Liver (tissue), 8 donors: ENCODE measurements at regions not wholly inside any gene's neighbourhood (a gene's known extent, or its start where the extent isn't known, plus 50 kb on each side); places are given as distances from the start of the nearest gene placed in this dataset.
"Not testable (repeated sequence)": the region's sequence is repeated elsewhere in the genome, so short reads cannot be mapped to it uniquely, and the experiment has no call there.

Experiments used
- DNase-seq: peaks from one replicate; pipeline ENCODE4 v3.0.0-alpha.2; 2017; ENCODE audit warnings: low spot score
- H3K27ac ChIP-seq, 2 donors: one replicate each; pipeline ENCODE4 v1.7.0; 2013; ENCODE audit warnings: inconsistent platforms in 2 of 2, low read length in 2 of 2, control low read depth in 1 of 2, low read depth in 1 of 2, mild to moderate bottlenecking in 1 of 2
- H3K27me3 ChIP-seq, 4 donors: one replicate each; pipeline versions ENCODE4 v1.6.1 to v1.7.0; 2013; ENCODE audit warnings: low read length in 3 of 4, inconsistent platforms in 1 of 4, mild to moderate bottlenecking in 1 of 4, moderate library complexity in 1 of 4; ENCODE audit not compliant: control insufficient read depth in 4 of 4, insufficient read depth in 4 of 4
- H3K36me3 ChIP-seq, 4 donors: one replicate each; pipeline versions ENCODE4 v1.6.1 to v1.7.0; 2013; ENCODE audit warnings: low read length in 3 of 4, mild to moderate bottlenecking in 3 of 4, low read depth in 1 of 4, moderate library complexity in 1 of 4; ENCODE audit not compliant: control insufficient read depth in 4 of 4, insufficient read depth in 3 of 4
- H3K4me1 ChIP-seq, 4 donors: one replicate each; pipeline versions ENCODE4 v1.6.1 to v1.7.0; 2013; ENCODE audit warnings: low read length in 3 of 4, mild to moderate bottlenecking in 3 of 4, moderate library complexity in 1 of 4; ENCODE audit not compliant: control insufficient read depth in 4 of 4, insufficient read depth in 4 of 4
- H3K4me3 ChIP-seq, 3 donors: one replicate each; pipeline versions ENCODE4 v1.6.1 to v1.7.0; 2013; ENCODE audit warnings: low read length in 3 of 3, control low read depth in 1 of 3, low read depth in 1 of 3, mild to moderate bottlenecking in 1 of 3
- H3K9ac ChIP-seq, 2 donors: one replicate each; pipeline ENCODE4 v1.7.0; 2013; ENCODE audit warnings: low read length in 2 of 2, mild to moderate bottlenecking in 2 of 2, moderate library complexity in 2 of 2, control low read depth in 1 of 2, low read depth in 1 of 2
- H3K9me3 ChIP-seq, 4 donors: one replicate each; pipeline versions ENCODE4 v1.6.1 to v1.7.0; 2013; ENCODE audit warnings: low read length in 3 of 4; ENCODE audit not compliant: control insufficient read depth in 4 of 4
- FOXA1 ChIP-seq: IDR thresholded peaks from 2 replicates; pipeline ENCODE4 v1.6.1; 2016; ENCODE audit warnings: antibody characterized with exemption
- FOXA2 ChIP-seq: IDR thresholded peaks from 2 replicates; pipeline ENCODE4 v1.6.1; 2016; ENCODE audit warnings: antibody characterized with exemption
- GABPA ChIP-seq, 2 donors: IDR thresholded peaks in 1 of 2; conservative IDR thresholded peaks in 1 of 2; 2 replicates each; pipeline ENCODE4 v1.6.1; 2016; ENCODE audit warnings: antibody characterized with exemption in 2 of 2, mild to moderate bottlenecking in 1 of 2, moderate library complexity in 1 of 2
- HNF4A ChIP-seq, 2 donors: conservative IDR thresholded peaks; 2 replicates each; pipeline ENCODE4 v1.6.1; 2016; ENCODE audit warnings: antibody characterized with exemption in 2 of 2, mild to moderate bottlenecking in 2 of 2
- HNF4G ChIP-seq: IDR thresholded peaks from 2 replicates; pipeline ENCODE4 v1.6.1; 2016; ENCODE audit warnings: antibody characterized with exemption
- JUND ChIP-seq, 2 donors: IDR thresholded peaks; 2 replicates each; pipeline ENCODE4 v1.6.1; 2016; ENCODE audit warnings: antibody characterized with exemption in 2 of 2
- NR2F2 ChIP-seq: IDR thresholded peaks from 2 replicates; pipeline ENCODE4 v1.6.1; 2016; ENCODE audit warnings: antibody characterized with exemption
- RAD21 ChIP-seq, 2 donors: IDR thresholded peaks; 2 replicates each; pipeline ENCODE4 v1.6.1; 2016; ENCODE audit warnings: antibody characterized with exemption in 2 of 2, mild to moderate bottlenecking in 2 of 2
- RXRA ChIP-seq, 2 donors: IDR thresholded peaks; 2 replicates each; pipeline ENCODE4 v1.6.1; 2017 to 2018; ENCODE audit warnings: antibody characterized with exemption in 2 of 2, mild to moderate bottlenecking in 1 of 2
- SP1 ChIP-seq: IDR thresholded peaks from 2 replicates; pipeline ENCODE4 v1.6.1; 2018; ENCODE audit warnings: antibody characterized with exemption, mild to moderate bottlenecking
- TAF1 ChIP-seq: conservative IDR thresholded peaks from 2 replicates; pipeline ENCODE4 v1.6.1; 2016; ENCODE audit warnings: antibody characterized with exemption, mild to moderate bottlenecking
- YY1 ChIP-seq: IDR thresholded peaks from 2 replicates; pipeline ENCODE4 v1.6.1; 2016; ENCODE audit warnings: antibody characterized with exemption, mild to moderate bottlenecking
- WGBS: extraction: QIAGEN DNeasy Blood & Tissue Kit; methylation state at CpG from one replicate; pipeline ENCODE4 v1.1.7; 2013; 5-methylcytosine and 5-hydroxymethylcytosine counted together
- TF ChIP-seq, protein P1 (sequence below): IDR thresholded peaks from 2 replicates; pipeline ENCODE4 v1.6.1; 2016; ENCODE audit warnings: antibody characterized with exemption
- TF ChIP-seq, protein P2 (sequence below): IDR thresholded peaks from 2 replicates; pipeline ENCODE4 v1.6.1; 2016; ENCODE audit warnings: antibody characterized with exemption, mild to moderate bottlenecking
- TF ChIP-seq, protein P3 (sequence below): fragments of 150-350 bp; IDR thresholded peaks from 2 replicates; pipeline ENCODE4 v1.5.1; 2017; ENCODE audit warnings: improper control_type of control experiment, low read depth, low read length; ENCODE audit not compliant: missing input control
- TF ChIP-seq, protein P4 (sequence below): IDR thresholded peaks from 2 replicates; pipeline ENCODE4 v1.6.1; 2016; ENCODE audit warnings: antibody characterized with exemption
- TF ChIP-seq, protein P5 (sequence below): IDR thresholded peaks from 2 replicates; pipeline ENCODE4 v1.6.1; 2016; ENCODE audit warnings: antibody characterized with exemption
- donor health status: healthy.
- donor health status: healthy.
- donor health status: healthy.
- donor health status: healthy.
- donor health status: healthy.

DNA sequence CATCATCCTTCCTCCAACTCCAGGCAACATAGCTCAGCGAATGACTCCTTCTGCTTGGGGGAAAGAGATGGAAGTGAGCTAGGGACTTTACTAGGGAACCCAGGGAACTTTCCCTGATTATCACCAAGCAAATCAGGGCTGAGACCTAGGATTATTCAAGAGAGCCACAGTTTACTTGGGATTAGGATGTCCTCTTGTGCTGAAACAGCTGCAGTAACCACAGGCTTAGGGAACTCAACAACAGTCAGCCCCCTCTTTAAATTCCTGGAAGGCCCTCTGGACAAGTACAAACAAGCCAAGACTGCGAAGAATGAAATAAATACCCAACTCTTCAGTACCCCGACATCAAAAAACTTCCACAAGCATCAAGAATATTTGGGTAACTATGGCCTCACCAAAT is 700.9 kb downstream of the COL12A1 start:
- Histone ChIP-seq H3K27ac (no peak overlapping the region), H3K9me3 (peaks cover 0 to 3% (median 0%) of the 10 kb centered on the region in 4 donors), H3K4me1 (no peaks in the 10 kb centered on the region), H3K9ac (no peak overlapping the region), H3K36me3 (no peaks in the 10 kb centered on the region), H3K27me3 (no peaks in the 10 kb centered on the region), H3K4me3 (peak overlapping the region in 1 of 3 donors; percentile 8)
- TF ChIP-seq TAF1 (no peak), YY1 (no peak), RAD21 (IDR thresholded peaks at IDR 0.05) (no peak), NR2F2 (no peak)
- no peak for DNase-seq
- WGBS: 87% methylated on average over 3 of the region's 3 CpGs

DNA sequence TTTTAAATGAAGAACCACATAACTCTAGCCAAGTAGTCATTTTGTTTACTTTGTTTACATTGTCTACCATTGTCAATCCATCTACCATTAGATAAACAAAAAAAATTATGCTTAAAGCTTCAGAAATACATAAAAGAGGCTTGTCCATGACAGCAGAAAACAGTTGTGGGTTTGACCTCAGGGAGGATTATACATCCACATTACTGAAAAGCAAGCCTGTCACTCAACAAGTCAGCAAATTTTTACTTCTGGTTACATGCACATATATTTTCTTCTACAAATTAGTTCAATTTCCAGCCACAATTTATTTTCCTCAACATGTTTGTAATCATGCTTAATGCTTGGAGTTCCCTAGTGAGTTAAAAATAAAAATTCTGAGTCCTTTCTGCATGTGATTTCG is 713.3 kb downstream of the COL12A1 start:
- no peak for DNase-seq
- H3K4me3 ChIP-seq: no peak overlapping the region
- 53% methylated on average over 1 of the region's 1 CpG for WGBS
- no peak overlapping the region for H3K9ac ChIP-seq
- H3K36me3 ChIP-seq: no peaks in the 10 kb centered on the region
- no peaks in the 10 kb centered on the region for H3K27me3 ChIP-seq
- no peaks in the 10 kb centered on the region for H3K4me1 ChIP-seq
- no peak for TF ChIP-seq RAD21 (IDR thresholded peaks at IDR 0.05)
- TF ChIP-seq JUND (IDR thresholded peaks at IDR 0.05): no peak
- no peak for TF ChIP-seq RXRA (IDR thresholded peaks at IDR 0.05)
- TF ChIP-seq, protein P1, sequence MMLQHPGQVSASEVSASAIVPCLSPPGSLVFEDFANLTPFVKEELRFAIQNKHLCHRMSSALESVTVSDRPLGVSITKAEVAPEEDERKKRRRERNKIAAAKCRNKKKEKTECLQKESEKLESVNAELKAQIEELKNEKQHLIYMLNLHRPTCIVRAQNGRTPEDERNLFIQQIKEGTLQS: no peak
- TF ChIP-seq NR2F2: no peak
- no peak overlapping the region for H3K27ac ChIP-seq
- no peaks in the 10 kb centered on the region for H3K9me3 ChIP-seq

DNA sequence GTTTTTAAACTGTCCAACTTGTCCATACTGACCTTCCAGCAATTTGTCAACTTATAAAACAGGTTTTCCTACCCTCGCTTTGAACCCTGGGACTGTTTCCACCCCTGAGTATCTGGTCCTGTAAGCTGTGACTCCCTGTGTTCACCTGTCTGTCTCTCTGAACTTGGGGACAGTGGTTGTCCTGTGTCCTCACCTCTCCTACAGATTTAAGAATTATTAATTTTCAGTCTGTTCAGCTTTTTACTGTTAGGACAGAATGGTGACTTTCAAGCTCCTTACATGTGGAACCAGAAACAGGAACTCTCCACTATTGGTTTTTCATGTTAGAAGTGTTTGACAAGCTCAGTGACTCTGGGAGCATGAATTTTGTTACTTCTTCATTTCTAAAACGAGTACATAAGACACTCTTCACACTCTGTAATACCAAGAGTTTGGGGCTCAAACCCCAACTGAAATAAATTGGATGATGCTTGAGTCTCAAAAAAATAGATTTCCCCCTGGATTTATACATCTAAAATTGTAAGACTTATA is 713.9 kb downstream of the COL12A1 start:
- no peaks in the 10 kb centered on the region for H3K36me3 ChIP-seq
- no peaks in the 10 kb centered on the region for H3K4me1 ChIP-seq
- no peaks in the 10 kb centered on the region for H3K27me3 ChIP-seq
- H3K9me3 ChIP-seq: no peaks in the 10 kb centered on the region
- no peak overlapping the region for H3K27ac ChIP-seq
- H3K4me3 ChIP-seq: no peak overlapping the region
- no peak overlapping the region for H3K9ac ChIP-seq
- DNase-seq: no peak
- 44% methylated on average over 2 of the region's 2 CpGs for WGBS
- TF ChIP-seq RAD21 (IDR thresholded peaks at IDR 0.05): no peak
- no peak for TF ChIP-seq FOXA1
- TF ChIP-seq, protein P2, sequence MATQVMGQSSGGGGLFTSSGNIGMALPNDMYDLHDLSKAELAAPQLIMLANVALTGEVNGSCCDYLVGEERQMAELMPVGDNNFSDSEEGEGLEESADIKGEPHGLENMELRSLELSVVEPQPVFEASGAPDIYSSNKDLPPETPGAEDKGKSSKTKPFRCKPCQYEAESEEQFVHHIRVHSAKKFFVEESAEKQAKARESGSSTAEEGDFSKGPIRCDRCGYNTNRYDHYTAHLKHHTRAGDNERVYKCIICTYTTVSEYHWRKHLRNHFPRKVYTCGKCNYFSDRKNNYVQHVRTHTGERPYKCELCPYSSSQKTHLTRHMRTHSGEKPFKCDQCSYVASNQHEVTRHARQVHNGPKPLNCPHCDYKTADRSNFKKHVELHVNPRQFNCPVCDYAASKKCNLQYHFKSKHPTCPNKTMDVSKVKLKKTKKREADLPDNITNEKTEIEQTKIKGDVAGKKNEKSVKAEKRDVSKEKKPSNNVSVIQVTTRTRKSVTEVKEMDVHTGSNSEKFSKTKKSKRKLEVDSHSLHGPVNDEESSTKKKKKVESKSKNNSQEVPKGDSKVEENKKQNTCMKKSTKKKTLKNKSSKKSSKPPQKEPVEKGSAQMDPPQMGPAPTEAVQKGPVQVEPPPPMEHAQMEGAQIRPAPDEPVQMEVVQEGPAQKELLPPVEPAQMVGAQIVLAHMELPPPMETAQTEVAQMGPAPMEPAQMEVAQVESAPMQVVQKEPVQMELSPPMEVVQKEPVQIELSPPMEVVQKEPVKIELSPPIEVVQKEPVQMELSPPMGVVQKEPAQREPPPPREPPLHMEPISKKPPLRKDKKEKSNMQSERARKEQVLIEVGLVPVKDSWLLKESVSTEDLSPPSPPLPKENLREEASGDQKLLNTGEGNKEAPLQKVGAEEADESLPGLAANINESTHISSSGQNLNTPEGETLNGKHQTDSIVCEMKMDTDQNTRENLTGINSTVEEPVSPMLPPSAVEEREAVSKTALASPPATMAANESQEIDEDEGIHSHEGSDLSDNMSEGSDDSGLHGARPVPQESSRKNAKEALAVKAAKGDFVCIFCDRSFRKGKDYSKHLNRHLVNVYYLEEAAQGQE: no peak
- no peak for TF ChIP-seq YY1
- TF ChIP-seq JUND (IDR thresholded peaks at IDR 0.05): no peak
- TF ChIP-seq FOXA2: no peak
- no peak for TF ChIP-seq NR2F2
- TF ChIP-seq, protein P3, sequence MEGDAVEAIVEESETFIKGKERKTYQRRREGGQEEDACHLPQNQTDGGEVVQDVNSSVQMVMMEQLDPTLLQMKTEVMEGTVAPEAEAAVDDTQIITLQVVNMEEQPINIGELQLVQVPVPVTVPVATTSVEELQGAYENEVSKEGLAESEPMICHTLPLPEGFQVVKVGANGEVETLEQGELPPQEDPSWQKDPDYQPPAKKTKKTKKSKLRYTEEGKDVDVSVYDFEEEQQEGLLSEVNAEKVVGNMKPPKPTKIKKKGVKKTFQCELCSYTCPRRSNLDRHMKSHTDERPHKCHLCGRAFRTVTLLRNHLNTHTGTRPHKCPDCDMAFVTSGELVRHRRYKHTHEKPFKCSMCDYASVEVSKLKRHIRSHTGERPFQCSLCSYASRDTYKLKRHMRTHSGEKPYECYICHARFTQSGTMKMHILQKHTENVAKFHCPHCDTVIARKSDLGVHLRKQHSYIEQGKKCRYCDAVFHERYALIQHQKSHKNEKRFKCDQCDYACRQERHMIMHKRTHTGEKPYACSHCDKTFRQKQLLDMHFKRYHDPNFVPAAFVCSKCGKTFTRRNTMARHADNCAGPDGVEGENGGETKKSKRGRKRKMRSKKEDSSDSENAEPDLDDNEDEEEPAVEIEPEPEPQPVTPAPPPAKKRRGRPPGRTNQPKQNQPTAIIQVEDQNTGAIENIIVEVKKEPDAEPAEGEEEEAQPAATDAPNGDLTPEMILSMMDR: no peak
- TF ChIP-seq RXRA (IDR thresholded peaks at IDR 0.05): no peak
- TF ChIP-seq TAF1: no peak
- TF ChIP-seq, protein P4, sequence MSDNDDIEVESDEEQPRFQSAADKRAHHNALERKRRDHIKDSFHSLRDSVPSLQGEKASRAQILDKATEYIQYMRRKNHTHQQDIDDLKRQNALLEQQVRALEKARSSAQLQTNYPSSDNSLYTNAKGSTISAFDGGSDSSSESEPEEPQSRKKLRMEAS: no peak
- no peak for TF ChIP-seq GABPA (IDR thresholded peaks at IDR 0.05 in 1 of 2, conservative IDR thresholded peaks at IDR 0.05 in 1 of 2)
- TF ChIP-seq SP1: no peak
- TF ChIP-seq, protein P5, sequence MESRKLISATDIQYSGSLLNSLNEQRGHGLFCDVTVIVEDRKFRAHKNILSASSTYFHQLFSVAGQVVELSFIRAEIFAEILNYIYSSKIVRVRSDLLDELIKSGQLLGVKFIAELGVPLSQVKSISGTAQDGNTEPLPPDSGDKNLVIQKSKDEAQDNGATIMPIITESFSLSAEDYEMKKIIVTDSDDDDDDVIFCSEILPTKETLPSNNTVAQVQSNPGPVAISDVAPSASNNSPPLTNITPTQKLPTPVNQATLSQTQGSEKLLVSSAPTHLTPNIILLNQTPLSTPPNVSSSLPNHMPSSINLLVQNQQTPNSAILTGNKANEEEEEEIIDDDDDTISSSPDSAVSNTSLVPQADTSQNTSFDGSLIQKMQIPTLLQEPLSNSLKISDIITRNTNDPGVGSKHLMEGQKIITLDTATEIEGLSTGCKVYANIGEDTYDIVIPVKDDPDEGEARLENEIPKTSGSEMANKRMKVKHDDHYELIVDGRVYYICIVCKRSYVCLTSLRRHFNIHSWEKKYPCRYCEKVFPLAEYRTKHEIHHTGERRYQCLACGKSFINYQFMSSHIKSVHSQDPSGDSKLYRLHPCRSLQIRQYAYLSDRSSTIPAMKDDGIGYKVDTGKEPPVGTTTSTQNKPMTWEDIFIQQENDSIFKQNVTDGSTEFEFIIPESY: no peak
- TF ChIP-seq HNF4G: no peak
- TF ChIP-seq, protein P1: no peak
- no peak for TF ChIP-seq HNF4A (conservative IDR thresholded peaks at IDR 0.05)

DNA sequence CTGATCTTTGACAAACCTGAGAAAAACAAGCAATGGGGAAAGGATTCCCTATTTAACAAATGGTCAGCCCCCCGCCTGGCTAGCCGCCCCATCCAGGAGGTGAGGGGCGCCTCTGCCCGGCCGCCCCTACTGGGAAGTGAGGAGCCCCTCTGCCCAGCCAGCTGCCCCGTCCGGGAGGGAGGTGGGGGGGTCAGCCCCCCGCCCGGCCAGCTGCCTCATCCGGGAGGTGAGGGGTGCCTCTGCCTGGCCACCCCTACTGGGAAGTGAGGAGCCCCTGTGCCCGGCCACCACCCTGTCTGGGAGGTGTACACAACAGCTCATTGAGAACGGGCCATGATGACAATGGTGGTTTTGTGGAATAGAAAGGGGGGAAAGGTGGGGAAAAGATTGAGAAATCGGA is 717.1 kb downstream of the COL12A1 start:
- H3K9me3 ChIP-seq, H3K27ac ChIP-seq, H3K27me3 ChIP-seq, H3K4me3 ChIP-seq, H3K9ac ChIP-seq, H3K4me1 ChIP-seq, H3K36me3 ChIP-seq, DNase-seq: not testable (repeated sequence)
- WGBS: 94% methylated on average over 13 of the region's 13 CpGs
